ENCODE measurements at regions not wholly inside any gene's neighbourhood (a gene's known extent, or its start where the extent isn't known, plus 50 kb on each side); places are given as distances from the start of the nearest gene placed in this dataset.
"Not testable (repeated sequence)": the region's sequence is repeated elsewhere in the genome, so short reads cannot be mapped to it uniquely, and the experiment has no call there.

DNA sequence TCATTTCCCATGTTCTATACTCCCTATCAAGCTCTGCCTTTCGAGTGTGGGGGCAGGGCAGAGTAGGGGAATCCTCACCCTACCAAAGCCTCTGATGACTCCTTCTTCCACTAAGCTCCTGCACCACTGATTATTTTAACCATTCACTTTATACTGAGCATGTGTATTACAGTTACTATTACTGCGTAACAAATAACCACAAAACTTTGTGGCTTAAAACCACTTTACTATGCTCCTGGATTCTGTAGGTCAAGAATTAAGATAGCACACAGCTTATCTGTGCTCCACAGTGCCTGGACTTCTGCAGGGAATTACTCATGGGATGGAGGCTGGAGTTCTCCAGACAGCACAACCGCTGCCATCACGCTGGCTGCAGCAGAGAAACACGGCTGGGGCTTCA lies 117.4 kb upstream of the DNAJC10 start:
- H3K9ac ChIP-seq (ENCODE audit: low read depth, low read length) = no peak overlapping the region
- no peak overlapping the region for H3K4me3 ChIP-seq (ENCODE audit: low read depth, low read length)
- no peaks in the 10 kb centered on the region for H3K27me3 ChIP-seq (ENCODE audit: control insufficient read depth, insufficient read depth, low read length)
- no peaks in the 10 kb centered on the region for H3K36me3 ChIP-seq (ENCODE audit: control insufficient read depth, insufficient read depth, low read length)
- no peak overlapping the region for H3K27ac ChIP-seq (ENCODE audit: low read depth, low read length)
- no peaks in the 10 kb centered on the region; the same call in 1 of the 2 replicates for H3K9me3 ChIP-seq (ENCODE audit: control insufficient read depth, insufficient read depth, low read length)
- H3K4me1 ChIP-seq (ENCODE audit: control insufficient read depth, insufficient read depth, low read length) = peaks cover 24% of the 10 kb centered on the region

DNA sequence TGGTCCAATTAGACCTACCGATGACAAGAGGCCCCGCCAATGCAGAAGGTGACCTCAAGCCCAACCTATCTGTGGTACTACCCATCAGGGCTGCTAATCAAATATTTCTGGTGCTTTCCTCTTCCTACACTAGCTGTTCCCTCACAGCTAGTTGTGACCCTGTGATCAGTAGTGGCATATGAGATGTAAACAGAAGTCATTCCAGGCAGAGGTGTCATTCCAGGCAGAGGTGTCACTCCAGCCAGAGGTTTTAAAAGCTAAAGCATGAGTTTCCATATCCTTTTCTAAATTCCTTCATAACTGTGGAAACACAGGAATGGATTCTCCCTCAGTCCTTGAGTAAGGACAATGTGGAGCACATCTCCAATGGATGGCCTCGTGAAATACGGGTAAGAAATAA lies 110.9 kb upstream of the DNAJC10 start:
- Histone ChIP-seq H3K27me3 (ENCODE audit: control insufficient read depth, insufficient read depth, low read length) (no peaks in the 10 kb centered on the region), H3K4me1 (ENCODE audit: control insufficient read depth, insufficient read depth, low read length) (no peaks in the 10 kb centered on the region), H3K9me3 (ENCODE audit: control insufficient read depth, insufficient read depth, low read length) (no peaks in the 10 kb centered on the region; the same call in 1 of the 2 replicates), H3K9ac (ENCODE audit: low read depth, low read length) (no peak overlapping the region), H3K27ac (ENCODE audit: low read depth, low read length) (no peak overlapping the region), H3K36me3 (ENCODE audit: control insufficient read depth, insufficient read depth, low read length) (no peaks in the 10 kb centered on the region), H3K4me3 (ENCODE audit: low read depth, low read length) (no peak overlapping the region)

DNA sequence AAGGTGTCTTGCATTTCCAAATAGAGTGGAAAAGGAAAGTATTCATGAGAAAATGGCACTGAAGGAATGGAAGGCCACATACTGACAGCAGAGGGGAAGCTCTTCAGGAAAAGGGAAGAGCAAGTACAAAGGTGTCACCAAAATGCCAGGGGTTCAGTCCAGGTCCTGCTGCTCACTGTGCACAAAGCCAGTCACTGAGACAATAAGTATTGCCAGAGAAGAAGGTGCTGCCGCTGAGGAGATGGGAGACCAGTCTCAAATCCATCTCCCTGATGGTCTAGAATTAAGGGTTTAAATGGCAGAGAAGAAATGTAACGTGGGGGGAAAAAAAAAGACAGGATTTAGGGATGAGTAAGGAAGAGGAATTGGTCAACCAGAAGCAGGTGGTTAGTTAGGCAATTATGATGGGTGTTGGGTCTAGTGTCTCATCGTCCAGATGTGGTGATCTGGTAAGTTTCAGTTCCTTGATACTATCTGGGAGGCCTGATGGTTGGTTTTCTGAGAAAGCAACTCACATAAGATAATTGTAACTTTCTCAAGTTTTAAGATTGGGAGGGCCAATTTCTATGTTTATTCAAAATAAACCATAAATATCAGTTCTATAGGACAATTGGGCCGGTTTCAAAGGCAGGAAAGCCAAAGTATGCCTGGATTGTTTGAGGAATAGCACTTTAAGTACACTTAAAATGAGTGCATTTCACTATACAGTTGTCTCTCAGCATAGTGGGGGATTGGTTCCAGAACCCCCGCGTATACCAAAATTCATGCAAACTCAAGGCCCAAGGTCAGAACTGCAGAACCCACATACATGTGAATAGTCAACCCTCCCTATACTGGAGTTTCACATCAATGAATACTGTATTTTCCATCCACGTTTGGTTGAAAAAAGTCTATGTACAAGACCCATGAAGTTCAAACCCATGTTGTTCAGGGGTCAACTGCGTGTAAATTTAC lies 109.1 kb upstream of the DNAJC10 start:
- no peaks in the 10 kb centered on the region for H3K9me3 ChIP-seq (ENCODE audit: control insufficient read depth, insufficient read depth, low read length)
- H3K4me1 ChIP-seq (ENCODE audit: control insufficient read depth, insufficient read depth, low read length) = no peaks in the 10 kb centered on the region
- H3K27me3 ChIP-seq (ENCODE audit: control insufficient read depth, insufficient read depth, low read length) = no peaks in the 10 kb centered on the region
- H3K27ac ChIP-seq (ENCODE audit: low read depth, low read length) = no peak overlapping the region
- no peak overlapping the region for H3K9ac ChIP-seq (ENCODE audit: low read depth, low read length)
- no peaks in the 10 kb centered on the region for H3K36me3 ChIP-seq (ENCODE audit: control insufficient read depth, insufficient read depth, low read length)
- H3K4me3 ChIP-seq (ENCODE audit: low read depth, low read length) = no peak overlapping the region

DNA sequence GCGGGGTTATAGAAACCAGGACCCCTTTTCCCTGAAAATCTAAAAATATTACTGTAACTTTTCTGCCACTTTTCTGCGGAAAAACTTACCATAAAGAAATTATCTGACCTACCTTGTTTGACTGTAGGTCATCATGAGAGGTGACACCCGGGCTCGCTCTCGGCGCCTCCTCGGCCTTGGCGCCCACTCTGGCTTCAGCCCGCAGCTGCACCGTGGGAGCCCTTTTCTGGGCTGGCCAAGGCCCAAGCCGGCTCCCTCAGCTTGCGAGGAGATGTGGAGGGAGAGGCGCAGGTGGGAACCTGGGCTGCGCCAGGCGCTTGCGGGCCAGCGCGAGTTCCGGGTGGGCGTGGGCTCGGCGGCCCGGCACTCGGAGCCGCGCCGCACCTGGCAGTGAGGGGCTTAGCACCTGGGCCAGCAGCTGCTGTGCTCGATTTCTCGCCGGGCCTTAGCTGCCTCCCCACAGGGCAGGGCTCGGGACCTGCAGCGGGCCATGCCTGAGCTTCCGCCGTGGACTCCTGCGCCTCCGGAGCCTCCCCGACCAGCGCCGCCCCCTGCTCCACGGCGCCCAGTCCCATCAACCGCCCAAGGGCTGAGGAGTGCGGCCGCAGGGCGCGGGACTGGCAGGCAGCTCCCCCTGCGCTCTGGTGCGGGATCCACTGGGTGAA lies 107.7 kb upstream of the DNAJC10 start:
- Histone ChIP-seq H3K9me3 (ENCODE audit: control insufficient read depth, insufficient read depth, low read length) (no peaks in the 10 kb centered on the region), H3K27ac (ENCODE audit: low read depth, low read length) (no peak overlapping the region), H3K4me1 (ENCODE audit: control insufficient read depth, insufficient read depth, low read length) (no peaks in the 10 kb centered on the region), H3K27me3 (ENCODE audit: control insufficient read depth, insufficient read depth, low read length) (no peaks in the 10 kb centered on the region), H3K4me3 (ENCODE audit: low read depth, low read length) (no peak overlapping the region), H3K9ac (ENCODE audit: low read depth, low read length) (no peak overlapping the region), H3K36me3 (ENCODE audit: control insufficient read depth, insufficient read depth, low read length) (no peaks in the 10 kb centered on the region)

DNA sequence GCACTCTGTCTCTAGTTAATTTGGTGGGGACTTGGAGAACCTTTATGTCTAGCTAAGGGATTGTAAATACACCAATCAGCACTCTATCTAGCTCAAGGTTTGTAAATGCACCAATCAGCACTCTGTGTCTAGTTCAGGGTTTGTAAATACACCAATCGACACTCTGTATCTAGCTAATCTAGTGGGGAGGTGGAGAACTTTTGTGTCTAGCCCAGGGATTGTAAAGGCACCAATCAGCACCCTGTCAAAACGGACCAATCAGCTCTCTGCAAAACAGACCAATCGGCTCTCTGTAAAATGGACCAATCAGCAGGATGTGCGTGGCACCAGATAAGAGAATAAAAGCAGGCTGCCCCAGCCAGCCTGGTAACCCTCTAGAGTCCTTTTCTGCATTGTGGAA lies 107.1 kb upstream of the DNAJC10 start:
- H3K4me1 ChIP-seq (ENCODE audit: control insufficient read depth, insufficient read depth, low read length); H3K9ac ChIP-seq (ENCODE audit: low read depth, low read length); H3K27me3 ChIP-seq (ENCODE audit: control insufficient read depth, insufficient read depth, low read length); H3K27ac ChIP-seq (ENCODE audit: low read depth, low read length); H3K36me3 ChIP-seq (ENCODE audit: control insufficient read depth, insufficient read depth, low read length); H3K4me3 ChIP-seq (ENCODE audit: low read depth, low read length); H3K9me3 ChIP-seq (ENCODE audit: control insufficient read depth, insufficient read depth, low read length): not testable (repeated sequence)

DNA sequence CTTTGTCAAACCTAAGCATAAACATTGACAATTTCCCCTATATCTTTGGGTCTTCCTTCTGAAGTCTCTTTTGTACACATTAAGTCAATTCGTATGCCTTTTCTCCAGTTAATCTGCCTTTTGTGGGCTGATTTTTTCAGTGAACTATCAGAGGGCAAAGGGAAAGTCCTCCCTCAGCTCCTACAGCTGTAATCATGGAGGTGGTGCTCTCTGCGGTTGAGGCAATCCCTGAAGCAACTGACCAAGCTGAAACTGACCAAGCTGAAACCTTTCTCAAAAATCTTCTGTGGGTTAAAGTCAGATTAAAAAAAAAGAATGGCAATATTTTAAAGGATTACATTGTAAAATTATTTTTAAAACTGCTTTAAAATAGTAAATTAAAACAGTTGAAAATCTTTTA lies 105.8 kb upstream of the DNAJC10 start:
- Histone ChIP-seq H3K27me3 (ENCODE audit: control insufficient read depth, insufficient read depth, low read length) (no peaks in the 10 kb centered on the region), H3K4me3 (ENCODE audit: low read depth, low read length) (no peak overlapping the region), H3K27ac (ENCODE audit: low read depth, low read length) (no peak overlapping the region), H3K4me1 (ENCODE audit: control insufficient read depth, insufficient read depth, low read length) (no peaks in the 10 kb centered on the region), H3K9me3 (ENCODE audit: control insufficient read depth, insufficient read depth, low read length) (no peaks in the 10 kb centered on the region), H3K36me3 (ENCODE audit: control insufficient read depth, insufficient read depth, low read length) (no peaks in the 10 kb centered on the region), H3K9ac (ENCODE audit: low read depth, low read length) (no peak overlapping the region)

DNA sequence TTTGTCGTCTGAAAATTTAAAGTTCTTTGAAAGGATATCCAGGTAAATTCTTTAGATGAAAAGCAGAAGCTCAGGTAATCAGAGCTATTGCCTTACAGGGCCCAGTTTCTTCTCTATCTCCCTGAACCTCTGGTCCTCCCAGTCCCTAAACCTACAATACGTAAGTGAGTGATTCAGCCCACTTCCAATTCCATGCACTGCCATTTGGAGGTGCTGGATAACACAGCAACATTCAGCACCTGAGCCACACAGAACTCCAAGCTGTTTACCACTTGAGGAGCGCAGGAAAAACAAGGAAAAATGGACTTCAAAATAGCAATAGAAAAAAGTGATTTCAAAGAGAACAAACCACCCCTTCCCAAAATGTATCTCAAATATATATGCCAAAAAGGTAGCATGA lies 105.0 kb upstream of the DNAJC10 start:
- Histone ChIP-seq H3K27ac (ENCODE audit: low read depth, low read length) (no peak overlapping the region), H3K9ac (ENCODE audit: low read depth, low read length) (no peak overlapping the region), H3K4me1 (ENCODE audit: control insufficient read depth, insufficient read depth, low read length) (no peaks in the 10 kb centered on the region), H3K36me3 (ENCODE audit: control insufficient read depth, insufficient read depth, low read length) (no peaks in the 10 kb centered on the region), H3K4me3 (ENCODE audit: low read depth, low read length) (no peak overlapping the region), H3K9me3 (ENCODE audit: control insufficient read depth, insufficient read depth, low read length) (no peaks in the 10 kb centered on the region), H3K27me3 (ENCODE audit: control insufficient read depth, insufficient read depth, low read length) (no peaks in the 10 kb centered on the region)

DNA sequence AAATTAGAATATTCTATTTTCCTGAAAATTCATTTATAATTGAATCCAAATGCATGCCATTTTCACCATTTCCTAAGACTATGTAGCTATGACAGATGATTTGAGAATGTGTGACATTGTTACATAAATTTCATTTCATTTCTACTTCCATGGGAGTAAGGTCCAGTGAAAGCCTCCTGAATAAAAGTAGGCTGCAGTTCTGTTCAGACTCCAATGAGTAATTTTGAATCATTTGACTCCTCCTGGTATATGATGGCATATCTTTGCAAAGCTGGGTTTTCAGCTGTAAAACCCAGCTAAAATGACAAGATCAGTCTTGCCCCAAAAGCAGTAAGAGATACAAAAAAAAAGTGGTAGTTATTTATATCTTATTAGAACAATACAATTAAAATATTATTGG lies 101.0 kb upstream of the DNAJC10 start:
- Histone ChIP-seq H3K9ac (ENCODE audit: low read depth, low read length) (no peak overlapping the region), H3K9me3 (ENCODE audit: control insufficient read depth, insufficient read depth, low read length) (no peaks in the 10 kb centered on the region), H3K4me3 (ENCODE audit: low read depth, low read length) (no peak overlapping the region), H3K4me1 (ENCODE audit: control insufficient read depth, insufficient read depth, low read length) (peaks cover 5% of the 10 kb centered on the region; the same call in 1 of the 2 replicates), H3K27me3 (ENCODE audit: control insufficient read depth, insufficient read depth, low read length) (no peaks in the 10 kb centered on the region), H3K27ac (ENCODE audit: low read depth, low read length) (no peak overlapping the region), H3K36me3 (ENCODE audit: control insufficient read depth, insufficient read depth, low read length) (no peaks in the 10 kb centered on the region)

DNA sequence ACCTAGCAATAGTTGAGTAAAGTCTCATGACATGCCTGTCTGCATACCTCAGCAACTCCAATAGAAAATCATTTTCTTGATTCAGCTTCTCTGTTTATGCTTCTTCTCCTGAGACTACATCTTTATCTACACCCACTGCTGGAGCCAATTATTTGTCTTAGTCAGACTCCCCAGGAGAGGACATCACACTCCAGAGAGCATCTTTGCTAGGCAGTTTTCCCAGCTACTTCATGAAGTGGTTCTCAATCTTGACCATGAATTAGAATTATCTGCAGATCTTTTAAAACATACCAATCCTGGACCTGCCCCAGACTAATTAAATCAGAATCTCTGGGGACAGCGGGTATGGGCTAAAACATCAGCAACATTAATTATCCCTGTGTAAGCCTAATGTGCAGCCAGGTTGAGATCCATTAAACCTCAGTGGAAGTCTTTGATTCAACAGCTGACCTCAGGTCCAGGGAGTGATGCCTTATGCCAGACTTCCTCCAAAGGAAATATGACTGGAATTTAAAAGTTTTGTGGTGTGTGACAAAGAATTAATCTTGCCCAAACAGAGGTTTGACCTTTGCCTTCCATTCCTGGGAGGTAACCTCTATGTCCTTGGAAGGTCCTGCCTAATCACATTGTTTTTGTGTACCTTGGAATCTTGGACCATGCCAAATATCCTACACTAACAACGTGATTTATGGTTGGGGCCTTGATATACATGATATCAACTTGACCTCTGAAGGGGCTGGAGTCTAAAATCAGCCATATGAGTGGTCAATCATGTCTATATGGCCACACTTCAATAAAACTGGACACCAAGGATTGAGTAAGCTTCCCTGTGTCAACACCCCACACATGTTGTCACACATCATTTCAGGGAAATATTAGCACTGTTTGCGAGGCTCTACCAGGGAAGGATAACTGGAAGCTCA lies 99.3 kb upstream of the DNAJC10 start:
- H3K9me3 ChIP-seq (ENCODE audit: control insufficient read depth, insufficient read depth, low read length) = no peaks in the 10 kb centered on the region
- no peak overlapping the region for H3K9ac ChIP-seq (ENCODE audit: low read depth, low read length)
- H3K27ac ChIP-seq (ENCODE audit: low read depth, low read length) = no peak overlapping the region
- no peak overlapping the region for H3K4me3 ChIP-seq (ENCODE audit: low read depth, low read length)
- H3K36me3 ChIP-seq (ENCODE audit: control insufficient read depth, insufficient read depth, low read length) = no peaks in the 10 kb centered on the region
- H3K4me1 ChIP-seq (ENCODE audit: control insufficient read depth, insufficient read depth, low read length) = peaks cover 18% of the 10 kb centered on the region
- no peaks in the 10 kb centered on the region for H3K27me3 ChIP-seq (ENCODE audit: control insufficient read depth, insufficient read depth, low read length)

DNA sequence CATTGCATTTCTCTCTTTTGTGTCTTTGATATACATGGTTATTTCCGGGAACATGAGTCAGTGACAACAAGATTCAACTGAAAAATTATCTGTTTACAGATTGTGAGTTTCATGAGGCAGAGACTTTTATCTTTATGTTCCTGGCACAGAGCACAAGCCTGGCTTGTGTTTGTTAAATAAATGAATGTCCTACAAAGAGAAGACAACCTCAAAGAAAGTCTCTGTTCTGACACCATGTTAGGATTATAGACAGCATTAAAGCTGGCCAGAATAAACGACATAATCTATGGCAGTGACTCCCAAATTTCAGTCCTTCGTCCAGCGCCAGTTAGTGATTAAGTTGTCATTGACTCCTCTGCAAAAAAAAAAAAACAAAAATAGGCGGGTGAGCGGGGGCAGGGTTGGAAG lies 97.4 kb upstream of the DNAJC10 start:
- H3K27ac ChIP-seq (ENCODE audit: low read depth, low read length) = no peak overlapping the region
- no peak overlapping the region for H3K4me3 ChIP-seq (ENCODE audit: low read depth, low read length)
- no peaks in the 10 kb centered on the region for H3K27me3 ChIP-seq (ENCODE audit: control insufficient read depth, insufficient read depth, low read length)
- H3K36me3 ChIP-seq (ENCODE audit: control insufficient read depth, insufficient read depth, low read length) = no peaks in the 10 kb centered on the region
- no peaks in the 10 kb centered on the region for H3K9me3 ChIP-seq (ENCODE audit: control insufficient read depth, insufficient read depth, low read length)
- H3K9ac ChIP-seq (ENCODE audit: low read depth, low read length) = no peak overlapping the region
- peaks cover 29% of the 10 kb centered on the region for H3K4me1 ChIP-seq (ENCODE audit: control insufficient read depth, insufficient read depth, low read length)

Data from HUES48 (cell line).